ENCODE measurements at regions not wholly inside any gene's neighbourhood (a gene's known extent, or its start where the extent isn't known, plus 50 kb on each side); places are given as distances from the start of the nearest gene placed in this dataset.

- no peaks in the 10 kb centered on the region for H3K79me2 ChIP-seq (ENCODE audit: control insufficient read depth, insufficient read depth, low read length)
- H3K9ac ChIP-seq (ENCODE audit: insufficient read depth in 1 of 2, low read depth in 2 of 2, low read length in 2 of 2) = no peak overlapping the region
- FAIRE-seq (no peak), ATAC-seq (no peak), DNase-seq (ENCODE audit: extremely low read depth in 1 of 4, low spot score in 3 of 4) (no peak)
- H3K4me1 ChIP-seq (replicated peaks in 1 of 2; ENCODE audit: control insufficient read depth in 2 of 2, insufficient read depth in 2 of 2, low read length in 2 of 2) = no peaks in the 10 kb centered on the region
- TF ChIP-seq, protein P1, sequence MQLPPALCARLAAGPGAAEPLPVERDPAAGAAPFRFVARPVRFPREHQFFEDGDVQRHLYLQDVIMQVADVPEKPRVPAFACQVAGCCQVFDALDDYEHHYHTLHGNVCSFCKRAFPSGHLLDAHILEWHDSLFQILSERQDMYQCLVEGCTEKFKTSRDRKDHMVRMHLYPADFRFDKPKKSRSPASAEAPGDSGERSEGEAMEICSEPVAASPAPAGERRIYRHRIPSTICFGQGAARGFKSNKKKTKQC (CRISPR knock-in tag; IDR thresholded peaks at IDR 0.05) = no peak
- TF ChIP-seq ZNF436 (CRISPR knock-in tag; IDR thresholded peaks at IDR 0.05) = no peak
- no peak for TF ChIP-seq TFAM (CRISPR knock-in tag; conservative IDR thresholded peaks at IDR 0.05)
- TF ChIP-seq CAMTA2 (CRISPR knock-in tag; conservative IDR thresholded peaks at IDR 0.05) = no peak
- TF ChIP-seq JUND (IDR thresholded peaks at IDR 0.05; ENCODE audit: borderline replicate concordance, low read depth, low read length) = no peak
- TF ChIP-seq JUND (tag; IDR thresholded peaks at IDR 0.05; ENCODE audit: borderline replicate concordance, low read depth, low read length) = no peak
- TF ChIP-seq ATF7 (IDR thresholded peaks at IDR 0.05) = no peak
- TF ChIP-seq NR4A1 (CRISPR knock-in tag; IDR thresholded peaks at IDR 0.05) = no peak
- TF ChIP-seq NR4A1 (tag; IDR thresholded peaks at IDR 0.05) = no peak
- no peak for TF ChIP-seq GTF2B (IDR thresholded peaks at IDR 0.05; ENCODE audit: extremely low read depth, insufficient read length)
- TF ChIP-seq CTCF (IDR thresholded peaks at IDR 0.05 in 2 of 3, conservative IDR thresholded peaks at IDR 0.05 in 1 of 3; ENCODE audit: insufficient read depth in 2 of 3, low read depth in 1 of 3, low read length in 3 of 3) = no peak
- TF ChIP-seq POLR2H (tag; IDR thresholded peaks at IDR 0.05; ENCODE audit: low read depth) = no peak
- no peak for TF ChIP-seq PYGO2 (tag; IDR thresholded peaks at IDR 0.05)
- TF ChIP-seq BHLHE40 (IDR thresholded peaks at IDR 0.05; ENCODE audit: low read length) = no peak
- no peaks in the 10 kb centered on the region for H3K9me3 ChIP-seq (replicated peaks; ENCODE audit: control insufficient read depth, insufficient read depth, low read depth, low read length)
- no peak overlapping the region for H3K27ac ChIP-seq (ENCODE audit: extremely low read depth, low read depth, low read length)
- WGBS (ENCODE audit: insufficient coverage, low coverage, missing lambda C conversion rate) = 0% methylated on average over 1 of the region's 1 CpG
- no TSS peak for BruUV-seq (replicated peaks)
- no peaks in the 10 kb centered on the region for H4K20me1 ChIP-seq (replicated peaks; ENCODE audit: control insufficient read depth, insufficient read depth, low read length)
- no peaks in the 10 kb centered on the region for H3K27me3 ChIP-seq (ENCODE audit: control insufficient read depth in 2 of 2, insufficient read depth in 2 of 2, low read length in 2 of 2)
- no peak overlapping the region for H2AFZ ChIP-seq (ENCODE audit: low read depth, low read length)
- CTCF ChIA-PET (ENCODE audit: low intra/inter-chr PET ratio) = interaction anchor here (0.6 kb wide), 1 partner anchor 573 kb away, joined by 3 read pairs; no protein-coding TSS in a partner anchor
- H3K36me3 ChIP-seq (ENCODE audit: control insufficient read depth, insufficient read depth, low read length) = no peaks in the 10 kb centered on the region
- intact Hi-C loops (cut with micrococcal nuclease) = no loop called here
- POLR2A ChIA-PET = no interaction called here
- H3K4me2 ChIP-seq (ENCODE audit: insufficient read depth, low read length) = no peak overlapping the region
- in situ Hi-C loops (cut with MboI) = no loop called here
- H3K9me1 ChIP-seq (ENCODE audit: control insufficient read depth, insufficient read depth, low read length) = no peaks in the 10 kb centered on the region
- no peak overlapping the region for H3K4me3 ChIP-seq
These were observed 98.2 kb downstream of the MAGEC1 start for GRCh38 chrX:142001934-142002333.

All from K562 (cell line).